PC-3 (cell line): ENCODE measurements at regions not wholly inside any gene's neighbourhood (a gene's known extent, or its start where the extent isn't known, plus 50 kb on each side); places are given as distances from the start of the nearest gene placed in this dataset.

Source experiments
- CTCF ChIP-seq: fragments of 300-600 bp; sonication (generic); conservative IDR thresholded peaks from 2 replicates; pipeline ENCODE4 v1.5.1; 2017; ENCODE audit warnings: antibody characterized with exemption, low read depth, mild to moderate bottlenecking, low read length
- EZH2 ChIP-seq: fragments of 300-600 bp; sonication (generic); IDR thresholded peaks from one replicate; pipeline ENCODE4 v1.6.1; 2017; ENCODE audit warnings: antibody characterized with exemption, mild to moderate bottlenecking, low read length; ENCODE audit not compliant: unreplicated experiment

DNA sequence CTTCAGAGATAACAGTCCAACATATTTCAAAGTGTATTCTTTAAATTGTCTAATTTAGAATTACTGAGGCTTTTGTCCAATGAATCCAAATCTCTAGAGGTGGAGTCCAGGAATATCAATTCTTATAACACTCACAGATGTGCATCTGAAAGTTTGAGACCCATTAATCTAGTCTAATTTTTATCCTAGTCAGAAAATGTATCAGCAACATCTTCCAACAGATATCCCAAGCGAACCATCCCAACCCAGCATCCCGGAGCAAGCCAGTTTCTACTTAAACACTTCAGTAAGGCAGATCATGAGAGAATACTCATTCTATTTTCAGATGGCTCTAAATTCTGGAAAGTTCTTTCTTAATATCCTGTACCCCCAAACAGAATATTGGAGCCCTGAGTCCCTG is 113.5 kb downstream of the BBS10 start:
- TF ChIP-seq CTCF = no peak
- no peak for TF ChIP-seq EZH2
